GM12892 (cell line): ENCODE measurements at regions not wholly inside any gene's neighbourhood (a gene's known extent, or its start where the extent isn't known, plus 50 kb on each side); places are given as distances from the start of the nearest gene placed in this dataset.

Experiments
- POLR2A ChIP-seq: IDR thresholded peaks from 2 replicates; pipeline ENCODE4 v1.6.1; 2011; ENCODE audit warnings: low read depth, low read length, control low read depth
- POLR2AphosphoS5 ChIP-seq: IDR thresholded peaks from 2 replicates; pipeline ENCODE4 v1.6.1; 2011; ENCODE audit warnings: low read depth, low read length, control low read depth
- TAF1 ChIP-seq: IDR thresholded peaks from 2 replicates; pipeline ENCODE4 v1.6.1; 2011; ENCODE audit warnings: low read depth, mild to moderate bottlenecking, control low read depth, low read length, borderline replicate concordance

GRCh38 chr4:186927624-186928023 is 204.0 kb upstream of the FAT1 start:
- no peak for TF ChIP-seq TAF1
- TF ChIP-seq POLR2A: no peak
- no peak for TF ChIP-seq POLR2AphosphoS5
